RWPE1 (cell line): ENCODE measurements at regions not wholly inside any gene's neighbourhood (a gene's known extent, or its start where the extent isn't known, plus 50 kb on each side); places are given as distances from the start of the nearest gene placed in this dataset.

Experiments used
- CTCF ChIA-PET: fragments of 350-600 bp; sonication (Branson Sonifier 250); formaldehyde crosslinking; extraction: SDS; loops from one replicate; lab custom pipeline; 2021; lab: Yijun Ruan, JAX
- POLR2A ChIA-PET: fragments of 400-600 bp; formaldehyde crosslinking; extraction: SDS; loops from one replicate; lab custom pipeline; 2020; ENCODE audit warnings: antibody characterized with exemption; ENCODE audit not compliant: low non-redundant PET; lab: Yijun Ruan, JAX
- DNase-seq: peaks from one replicate; pipeline ENCODE4 v3.0.0; 2012; ENCODE audit warnings: low spot score
- H3K27ac ChIP-seq: fragments of 450-650 bp; 2 replicates; pipeline ENCODE4 v1.5.1; 2017
- TF ChIP-seq, protein P1 (sequence below): fragments of 450-650 bp; conservative IDR thresholded peaks from 2 replicates; pipeline ENCODE4 v1.5.1; 2017; ENCODE audit warnings: low read depth, mild to moderate bottlenecking

- H3K27ac ChIP-seq = no peak overlapping the region
- POLR2A ChIA-PET = no interaction called here
- DNase-seq = no peak
- CTCF ChIA-PET = no interaction called here
- TF ChIP-seq, protein P1, sequence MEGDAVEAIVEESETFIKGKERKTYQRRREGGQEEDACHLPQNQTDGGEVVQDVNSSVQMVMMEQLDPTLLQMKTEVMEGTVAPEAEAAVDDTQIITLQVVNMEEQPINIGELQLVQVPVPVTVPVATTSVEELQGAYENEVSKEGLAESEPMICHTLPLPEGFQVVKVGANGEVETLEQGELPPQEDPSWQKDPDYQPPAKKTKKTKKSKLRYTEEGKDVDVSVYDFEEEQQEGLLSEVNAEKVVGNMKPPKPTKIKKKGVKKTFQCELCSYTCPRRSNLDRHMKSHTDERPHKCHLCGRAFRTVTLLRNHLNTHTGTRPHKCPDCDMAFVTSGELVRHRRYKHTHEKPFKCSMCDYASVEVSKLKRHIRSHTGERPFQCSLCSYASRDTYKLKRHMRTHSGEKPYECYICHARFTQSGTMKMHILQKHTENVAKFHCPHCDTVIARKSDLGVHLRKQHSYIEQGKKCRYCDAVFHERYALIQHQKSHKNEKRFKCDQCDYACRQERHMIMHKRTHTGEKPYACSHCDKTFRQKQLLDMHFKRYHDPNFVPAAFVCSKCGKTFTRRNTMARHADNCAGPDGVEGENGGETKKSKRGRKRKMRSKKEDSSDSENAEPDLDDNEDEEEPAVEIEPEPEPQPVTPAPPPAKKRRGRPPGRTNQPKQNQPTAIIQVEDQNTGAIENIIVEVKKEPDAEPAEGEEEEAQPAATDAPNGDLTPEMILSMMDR = no peak
Measured at GRCh38 chr9:26356491-26356890, 536.1 kb downstream of the CAAP1 start.

GRCh38 chr9:26346942-26347477 is 545.6 kb downstream of the CAAP1 start:
- ChIA-PET POLR2A (no interaction called here), CTCF (no interaction called here)
- no peak overlapping the region for H3K27ac ChIP-seq
- TF ChIP-seq, protein P1 = no peak
- no peak for DNase-seq

- DNase-seq = no peak
- CTCF ChIA-PET = no interaction called here
- POLR2A ChIA-PET = no interaction called here
- TF ChIP-seq, protein P1 = no peak
- no peak overlapping the region for H3K27ac ChIP-seq
Measured at GRCh38 chr9:26341545-26341944, 551.1 kb downstream of the CAAP1 start.

DNA sequence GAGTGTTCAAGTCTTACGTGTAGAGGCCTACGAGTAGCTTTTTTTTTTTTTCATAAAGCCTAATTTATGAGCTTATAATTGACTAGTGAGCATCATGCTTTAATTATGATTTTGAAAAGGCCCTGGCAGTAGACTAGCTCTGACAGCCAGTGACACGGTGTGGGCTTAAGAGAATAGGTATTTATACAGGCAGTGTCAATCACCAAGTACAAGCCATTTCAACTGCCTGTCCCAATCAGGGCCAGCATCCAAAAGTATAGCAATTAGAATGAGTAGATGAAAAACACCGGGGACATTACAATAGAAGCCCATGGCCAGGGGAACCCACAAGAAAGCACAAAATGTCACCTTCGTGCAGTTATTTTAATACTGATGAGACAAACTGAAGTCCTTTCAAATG is 552.8 kb downstream of the CAAP1 start:
- TF ChIP-seq, protein P1 = no peak
- ChIA-PET CTCF (no interaction called here), POLR2A (no interaction called here)
- DNase-seq = no peak
- H3K27ac ChIP-seq = no peak overlapping the region

DNA sequence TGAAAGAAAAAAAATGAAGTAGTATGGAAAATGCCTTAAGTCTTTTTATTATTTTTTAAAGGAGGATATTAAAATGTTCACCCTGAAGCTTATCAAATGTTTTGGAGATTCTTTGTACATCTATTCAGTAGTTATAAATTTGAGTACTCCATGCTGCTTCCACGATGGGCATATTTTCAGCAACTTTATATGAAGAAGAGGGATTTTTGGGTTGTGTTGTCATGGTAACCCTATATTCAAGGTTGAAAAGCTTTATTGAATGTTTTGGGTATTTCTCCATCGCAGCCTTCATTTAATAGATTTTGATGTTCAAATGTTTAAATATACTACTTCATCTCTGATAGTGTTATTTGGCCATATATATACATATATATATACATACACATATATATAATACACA is 557.5 kb downstream of the CAAP1 start:
- TF ChIP-seq, protein P1 = no peak
- no peak overlapping the region for H3K27ac ChIP-seq
- no peak for DNase-seq
- ChIA-PET CTCF (no interaction called here), POLR2A (no interaction called here)

DNA sequence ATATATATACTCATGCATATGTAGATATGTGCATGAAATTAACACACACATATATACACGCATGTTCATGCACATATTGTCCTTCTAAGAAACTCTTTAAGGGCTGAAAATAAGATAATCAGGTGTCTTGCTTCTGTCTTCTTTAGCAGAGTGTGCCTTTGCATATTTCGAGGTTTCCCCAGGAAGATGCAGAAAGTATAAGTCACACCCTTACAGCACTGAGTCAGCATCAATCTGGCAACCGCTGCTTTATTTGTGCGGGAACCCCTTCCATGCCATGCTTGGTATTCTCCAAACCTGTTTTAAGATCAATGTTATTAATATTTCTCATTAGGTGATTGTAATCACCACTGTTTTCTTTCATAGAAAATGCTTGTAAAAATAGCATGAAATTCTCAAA is 557.9 kb downstream of the CAAP1 start:
- TF ChIP-seq, protein P1 = no peak
- ChIA-PET POLR2A (no interaction called here), CTCF (no interaction called here)
- DNase-seq = no peak
- H3K27ac ChIP-seq = no peak overlapping the region
